ENCODE measurements at regions not wholly inside any gene's neighbourhood (a gene's known extent, or its start where the extent isn't known, plus 50 kb on each side); places are given as distances from the start of the nearest gene placed in this dataset.

DNA sequence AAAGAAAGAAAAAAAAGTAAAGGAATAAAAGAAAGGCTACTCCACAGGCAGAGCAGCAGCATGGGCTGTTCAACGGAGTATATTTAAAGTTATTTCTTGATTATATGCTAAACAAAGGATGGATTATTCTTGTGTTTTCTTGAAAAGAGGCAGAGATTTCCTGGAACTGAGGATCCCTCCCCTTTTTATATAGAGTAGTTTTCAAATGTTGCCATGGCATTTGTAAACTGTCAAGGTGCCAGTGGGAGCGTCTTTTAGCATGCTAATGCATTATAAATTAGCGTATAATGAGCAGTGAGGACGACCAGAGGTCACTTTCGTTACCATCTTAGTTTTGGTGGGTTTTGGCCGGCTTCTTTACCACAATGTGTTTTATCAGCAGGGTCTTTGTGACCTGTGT is 383.0 kb downstream of the PCNX1 start:
- TF ChIP-seq POLR2A (IDR thresholded peaks at IDR 0.05) (no peak), POLR2AphosphoS5 (IDR thresholded peaks at IDR 0.05) (no peak)
- TF ChIP-seq, protein P1, sequence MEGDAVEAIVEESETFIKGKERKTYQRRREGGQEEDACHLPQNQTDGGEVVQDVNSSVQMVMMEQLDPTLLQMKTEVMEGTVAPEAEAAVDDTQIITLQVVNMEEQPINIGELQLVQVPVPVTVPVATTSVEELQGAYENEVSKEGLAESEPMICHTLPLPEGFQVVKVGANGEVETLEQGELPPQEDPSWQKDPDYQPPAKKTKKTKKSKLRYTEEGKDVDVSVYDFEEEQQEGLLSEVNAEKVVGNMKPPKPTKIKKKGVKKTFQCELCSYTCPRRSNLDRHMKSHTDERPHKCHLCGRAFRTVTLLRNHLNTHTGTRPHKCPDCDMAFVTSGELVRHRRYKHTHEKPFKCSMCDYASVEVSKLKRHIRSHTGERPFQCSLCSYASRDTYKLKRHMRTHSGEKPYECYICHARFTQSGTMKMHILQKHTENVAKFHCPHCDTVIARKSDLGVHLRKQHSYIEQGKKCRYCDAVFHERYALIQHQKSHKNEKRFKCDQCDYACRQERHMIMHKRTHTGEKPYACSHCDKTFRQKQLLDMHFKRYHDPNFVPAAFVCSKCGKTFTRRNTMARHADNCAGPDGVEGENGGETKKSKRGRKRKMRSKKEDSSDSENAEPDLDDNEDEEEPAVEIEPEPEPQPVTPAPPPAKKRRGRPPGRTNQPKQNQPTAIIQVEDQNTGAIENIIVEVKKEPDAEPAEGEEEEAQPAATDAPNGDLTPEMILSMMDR (IDR thresholded peaks at IDR 0.05), result no peak
